AG04450 (cell line): ENCODE measurements at regions not wholly inside any gene's neighbourhood (a gene's known extent, or its start where the extent isn't known, plus 50 kb on each side); places are given as distances from the start of the nearest gene placed in this dataset.
"Not testable (repeated sequence)": the region's sequence is repeated elsewhere in the genome, so short reads cannot be mapped to it uniquely, and the experiment has no call there.

Source experiments
- CTCF ChIA-PET: fragments of 300-600, 350-600 bp; formaldehyde crosslinking; extraction: SDS; loops from one replicate; lab custom pipeline; 2022; ENCODE audit warnings: antibody characterized with exemption, inconsistent platforms; lab: Charles Lee
- POLR2A ChIA-PET: fragments of 350-600 bp; formaldehyde crosslinking; extraction: SDS; loops from one replicate; lab custom pipeline; 2021; ENCODE audit warnings: antibody characterized with exemption, inconsistent platforms; lab: Yijun Ruan, JAX
- DNase-seq: peaks from one replicate; pipeline ENCODE4 v3.0.0-alpha.2; 2011; ENCODE audit warnings: low read depth, low spot score
- H3K27ac ChIP-seq: one replicate; pipeline ENCODE4 v1.5.1; 2012; ENCODE audit warnings: low read depth, low read length, control low read depth
- H3K27me3 ChIP-seq: one replicate; pipeline ENCODE4 v1.6.0; 2012; ENCODE audit warnings: low read length; ENCODE audit not compliant: control insufficient read depth, insufficient read depth
- H3K4me3 ChIP-seq: 2 replicates; pipeline ENCODE4 v1.5.1; 2011; ENCODE audit warnings: mild to moderate bottlenecking, low read depth, low read length, control low read depth
- H3K9me3 ChIP-seq: 2 replicates; pipeline ENCODE4 v1.5.1; 2012; ENCODE audit warnings: low read length; ENCODE audit not compliant: control insufficient read depth, insufficient read depth
- CTCF ChIP-seq: IDR thresholded peaks from 2 replicates; pipeline ENCODE4 v1.5.1; 2011; ENCODE audit warnings: low read depth, low read length, control low read depth, inconsistent platforms

GRCh38 chr14:105659935-105660527, 133.6 kb downstream of the TMEM121 start:
- Histone ChIP-seq H3K4me3 (no peak overlapping the region), H3K27ac (no peak overlapping the region), H3K9me3 (peaks cover 51% of the 10 kb centered on the region), H3K27me3 (no peaks in the 10 kb centered on the region)
- ChIA-PET CTCF (no interaction called here), POLR2A (no interaction called here)
- TF ChIP-seq CTCF: no peak
- no peak for DNase-seq

DNA sequence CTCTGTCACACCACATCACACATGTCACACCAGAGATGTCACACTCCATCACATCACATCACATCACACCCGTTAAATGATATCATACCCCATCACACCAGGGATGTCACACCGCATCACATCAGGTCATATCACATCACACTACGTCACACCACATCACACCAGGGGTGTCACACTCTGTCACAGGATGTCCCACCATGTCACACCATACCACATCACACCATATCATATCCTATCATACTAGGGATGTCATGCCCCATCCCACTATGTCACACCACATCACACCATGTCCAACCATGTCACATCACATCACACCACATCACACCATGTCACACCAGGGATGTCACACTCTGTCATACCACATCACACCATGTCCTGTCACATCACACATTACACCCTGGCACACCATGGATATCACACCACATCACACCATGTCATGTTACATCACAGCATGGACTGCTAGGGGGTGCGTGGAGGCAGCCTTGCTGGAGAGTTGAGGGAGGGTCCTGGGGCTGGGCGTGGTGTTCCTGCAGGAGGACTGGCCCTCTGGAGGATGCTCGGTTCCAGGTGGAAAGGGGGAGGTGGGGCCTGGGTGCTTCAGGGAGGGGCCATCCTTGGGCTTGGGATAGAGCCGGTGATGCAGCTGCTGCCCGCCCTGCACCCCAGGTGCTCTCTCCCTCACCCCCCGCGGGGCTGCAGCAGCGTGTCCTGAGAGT, 134.6 kb downstream of the TMEM121 start:
- Histone ChIP-seq H3K27me3 (no peaks in the 10 kb centered on the region), H3K27ac (no peak overlapping the region), H3K9me3 (peaks cover 61% of the 10 kb centered on the region), H3K4me3 (no peak overlapping the region)
- TF ChIP-seq CTCF: no peak
- no peak for DNase-seq
- ChIA-PET CTCF (no interaction called here), POLR2A (no interaction called here)

GRCh38 chr14:105662043-105662442, 135.7 kb downstream of the TMEM121 start:
- CTCF ChIA-PET, H3K27me3 ChIP-seq, H3K27ac ChIP-seq, POLR2A ChIA-PET, H3K4me3 ChIP-seq, DNase-seq: not testable (repeated sequence)
- peaks cover 65% of the 10 kb centered on the region for H3K9me3 ChIP-seq

DNA sequence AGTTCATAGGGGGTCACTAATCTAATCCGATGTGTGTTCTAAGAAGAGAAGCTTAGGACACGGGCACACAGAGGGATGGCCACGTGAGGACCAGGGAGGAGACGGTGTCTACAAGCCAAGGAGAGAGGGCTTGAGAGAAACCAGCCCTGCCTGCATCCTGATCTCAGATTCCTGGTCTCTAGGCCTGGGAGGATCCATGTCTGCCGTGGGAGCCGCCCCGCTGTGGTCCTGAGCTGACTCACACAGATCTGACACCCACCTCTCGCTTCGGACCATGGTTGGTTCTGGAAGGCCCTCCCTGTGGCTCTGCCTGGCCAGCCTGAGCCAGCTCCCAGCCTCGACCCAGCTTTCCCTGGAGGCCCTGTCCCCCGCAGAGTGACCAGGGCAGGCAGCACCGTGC, 136.2 kb downstream of the TMEM121 start:
- POLR2A ChIA-PET: not testable (repeated sequence)

GRCh38 chr14:105663323-105663722, 136.9 kb downstream of the TMEM121 start:
- peaks cover 77% of the 10 kb centered on the region for H3K9me3 ChIP-seq
- CTCF ChIA-PET, POLR2A ChIA-PET, H3K4me3 ChIP-seq, H3K27me3 ChIP-seq, DNase-seq, H3K27ac ChIP-seq: not testable (repeated sequence)

More for the DNA sequence above, 136.2 kb downstream of the TMEM121 start:
- H3K4me3 ChIP-seq, H3K27ac ChIP-seq, H3K27me3 ChIP-seq, DNase-seq, CTCF ChIA-PET: not testable (repeated sequence)
- peaks cover 70% of the 10 kb centered on the region for H3K9me3 ChIP-seq

- H3K4me3 ChIP-seq, POLR2A ChIA-PET, DNase-seq, H3K27me3 ChIP-seq, CTCF ChIA-PET, H3K27ac ChIP-seq: not testable (repeated sequence)
- peaks cover 82% of the 10 kb centered on the region for H3K9me3 ChIP-seq
Observed at GRCh38 chr14:105663818-105664596, 137.6 kb downstream of the TMEM121 start.

GRCh38 chr14:105664691-105665090, 138.3 kb downstream of the TMEM121 start:
- CTCF ChIA-PET: no interaction called here
- DNase-seq: no peak
- POLR2A ChIA-PET: no interaction called here
- no peaks in the 10 kb centered on the region for H3K27me3 ChIP-seq
- H3K4me3 ChIP-seq: no peak overlapping the region
- H3K27ac ChIP-seq: no peak overlapping the region
- peaks cover 88% of the 10 kb centered on the region for H3K9me3 ChIP-seq
- TF ChIP-seq CTCF: no peak
